OCI-LY7 (cell line): ENCODE measurements at regions not wholly inside any gene's neighbourhood (a gene's known extent, or its start where the extent isn't known, plus 50 kb on each side); places are given as distances from the start of the nearest gene placed in this dataset.

Experiments
- CTCF ChIP-seq: fragments of 200-600 bp; sonication (generic); conservative IDR thresholded peaks from 2 replicates; pipeline ENCODE4 v1.5.1; 2014; ENCODE audit warnings: mild to moderate bottlenecking, antibody characterized with exemption, low read length, moderate library complexity, mixed read lengths
- EZH2phosphoT487 ChIP-seq: fragments of 200-600 bp; sonication (generic); IDR thresholded peaks from 2 replicates; pipeline ENCODE4 v1.6.1; 2018; ENCODE audit warnings: low read depth, borderline replicate concordance, mild to moderate bottlenecking, mixed run types, antibody characterized with exemption, low read length, moderate library complexity, mixed read lengths

- TF ChIP-seq CTCF (no peak), EZH2phosphoT487 (no peak)
Measured at GRCh38 chrX:33817266-33817665, 314.8 kb downstream of the FAM47A start.
